Ramos (cell line): ENCODE measurements at regions not wholly inside any gene's neighbourhood (a gene's known extent, or its start where the extent isn't known, plus 50 kb on each side); places are given as distances from the start of the nearest gene placed in this dataset.

Experiments
- in situ Hi-C: fragments of 300-500 bp; cut with MboI; formaldehyde crosslinking; loops from one replicate; pipeline ENCODE4 v1.14.3; 2022; ENCODE audit warnings: low sequenced_read_pairs; ENCODE audit not compliant: unreplicated experiment

GRCh38 chr22:27179161-27179560 lies 521.8 kb downstream of the MIAT start:
- in situ Hi-C loops: no loop called here

GRCh38 chr22:27181537-27181936 lies 524.1 kb downstream of the MIAT start:
- in situ Hi-C loops: no loop called here

- in situ Hi-C loops: no loop called here
These were observed 526.1 kb downstream of the MIAT start for GRCh38 chr22:27183474-27183873.

- in situ Hi-C loops: no loop called here
These were observed 527.8 kb downstream of the MIAT start for GRCh38 chr22:27185099-27185709.

GRCh38 chr22:27185760-27186302 lies 528.4 kb downstream of the MIAT start:
- in situ Hi-C loops: no loop called here

- in situ Hi-C loops: no loop called here
These were observed 529.3 kb downstream of the MIAT start for GRCh38 chr22:27186643-27187042.

- in situ Hi-C loops: no loop called here
These were observed 534.9 kb downstream of the MIAT start for GRCh38 chr22:27192135-27192829.

GRCh38 chr22:27193215-27193614 lies 535.8 kb downstream of the MIAT start:
- in situ Hi-C loops: no loop called here

- in situ Hi-C loops: no loop called here
These were observed 536.2 kb downstream of the MIAT start for GRCh38 chr22:27193636-27194035.

GRCh38 chr22:27194096-27194748 lies 536.8 kb downstream of the MIAT start:
- in situ Hi-C loops: no loop called here

GRCh38 chr22:27195094-27195493 lies 537.7 kb downstream of the MIAT start:
- in situ Hi-C loops: no loop called here

- in situ Hi-C loops: no loop called here
These were observed 538.1 kb downstream of the MIAT start for GRCh38 chr22:27195494-27195893.

- in situ Hi-C loops: no loop called here
These were observed 539.2 kb downstream of the MIAT start for GRCh38 chr22:27196606-27197005.

- in situ Hi-C loops: no loop called here
These were observed 539.7 kb downstream of the MIAT start for GRCh38 chr22:27197052-27197451.

- in situ Hi-C loops: no loop called here
These were observed 540.2 kb downstream of the MIAT start for GRCh38 chr22:27197618-27198017.

- in situ Hi-C loops: no loop called here
These were observed 541.2 kb downstream of the MIAT start for GRCh38 chr22:27198518-27199035.

- in situ Hi-C loops: no loop called here
These were observed 542.0 kb downstream of the MIAT start for GRCh38 chr22:27199354-27199753.

GRCh38 chr22:27201276-27201675 lies 543.9 kb downstream of the MIAT start:
- in situ Hi-C loops: no loop called here

- in situ Hi-C loops: no loop called here
These were observed 544.4 kb downstream of the MIAT start for GRCh38 chr22:27201741-27202140.

- in situ Hi-C loops: no loop called here
These were observed 545.9 kb downstream of the MIAT start for GRCh38 chr22:27203276-27203660.

- in situ Hi-C loops: no loop called here
These were observed 546.9 kb downstream of the MIAT start for GRCh38 chr22:27204280-27204679.
